ENCODE measurements at regions not wholly inside any gene's neighbourhood (a gene's known extent, or its start where the extent isn't known, plus 50 kb on each side); places are given as distances from the start of the nearest gene placed in this dataset.

DNA sequence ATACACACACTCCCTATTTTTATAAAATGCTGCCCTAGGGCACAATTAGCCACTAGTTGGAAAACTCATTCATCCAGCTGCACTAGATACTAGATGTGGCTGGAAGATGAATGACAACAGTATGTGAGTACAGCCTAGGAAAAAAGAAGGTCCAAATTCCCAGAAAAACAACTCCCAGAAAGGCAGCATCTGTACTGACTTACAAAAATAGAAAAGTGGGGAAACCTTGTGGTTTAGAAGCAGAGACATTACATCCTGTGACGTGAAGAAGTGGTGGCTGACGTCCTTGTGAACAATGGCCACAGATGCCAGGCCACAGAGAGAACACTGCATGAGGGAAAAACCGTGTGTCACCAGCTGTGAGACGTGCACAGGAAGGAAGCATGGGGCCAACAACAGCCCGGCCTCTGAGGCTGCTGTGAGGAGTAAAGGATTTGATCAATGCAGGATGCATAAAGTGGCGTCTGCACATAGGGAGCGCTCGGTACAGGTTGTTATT is 81.2 kb downstream of the SPRY1 start:
- Mint-ChIP-seq H3K9me3 (no peaks in the 10 kb centered on the region), H3K36me3 (ENCODE audit: low read depth) (no peaks in the 10 kb centered on the region), H3K27ac (peak overlapping the region; percentile 78), H3K27me3 (ENCODE audit: low read depth) (no peaks in the 10 kb centered on the region), H3K4me1 (ENCODE audit: low read depth) (peaks cover 49% of the 10 kb centered on the region), H3K4me3 (ENCODE audit: low read depth) (peak overlapping the region; percentile 54)
- intact Hi-C loops (cut with micrococcal nuclease): loop anchor here (1.0 to 10.0 kb wide), 6 partner anchors 12 to 180 kb away; no protein-coding TSS in a partner anchor
- peak; percentile 57 for DNase-seq (ENCODE audit: low spot score)

GRCh38 chr4:123478859-123479345 is 82.3 kb downstream of the SPRY1 start:
- peak overlapping the region; percentile 57 for H3K27ac Mint-ChIP-seq
- peaks cover 49% of the 10 kb centered on the region for H3K4me1 Mint-ChIP-seq (ENCODE audit: low read depth)
- H3K27me3 Mint-ChIP-seq (ENCODE audit: low read depth): no peaks in the 10 kb centered on the region
- no peak for DNase-seq (ENCODE audit: low spot score)
- no peaks in the 10 kb centered on the region for H3K36me3 Mint-ChIP-seq (ENCODE audit: low read depth)
- H3K9me3 Mint-ChIP-seq: no peaks in the 10 kb centered on the region
- intact Hi-C loops (cut with micrococcal nuclease): loop anchor here (1.0 to 10.0 kb wide), 5 partner anchors 10 to 178 kb away; no protein-coding TSS in a partner anchor
- H3K4me3 Mint-ChIP-seq (ENCODE audit: low read depth): peak overlapping the region; percentile 23

DNA sequence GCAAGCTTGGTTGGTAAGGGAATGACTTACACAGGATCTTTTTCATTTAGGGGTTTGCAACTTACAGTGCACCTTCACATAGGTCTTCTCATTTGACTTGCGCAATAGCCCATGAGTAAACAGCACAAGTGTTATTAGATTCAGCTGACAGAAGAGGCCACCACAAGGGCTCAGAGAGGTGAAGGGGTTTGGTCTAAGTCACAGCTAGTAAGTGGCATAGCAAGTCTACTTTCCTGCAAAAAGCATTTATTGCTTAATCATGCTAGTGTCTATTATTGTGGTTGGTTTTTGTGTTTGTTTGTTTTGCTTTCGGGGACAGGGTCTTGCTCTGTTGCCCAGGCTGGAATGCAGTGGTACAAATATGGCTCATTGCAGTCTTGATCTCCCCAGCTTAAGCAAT is 83.3 kb downstream of the SPRY1 start:
- peaks cover 49% of the 10 kb centered on the region for H3K4me1 Mint-ChIP-seq (ENCODE audit: low read depth)
- no peaks in the 10 kb centered on the region for H3K36me3 Mint-ChIP-seq (ENCODE audit: low read depth)
- no peak overlapping the region for H3K4me3 Mint-ChIP-seq (ENCODE audit: low read depth)
- no peak for DNase-seq (ENCODE audit: low spot score)
- H3K27ac Mint-ChIP-seq: no peak overlapping the region
- no peaks in the 10 kb centered on the region for H3K9me3 Mint-ChIP-seq
- no peaks in the 10 kb centered on the region for H3K27me3 Mint-ChIP-seq (ENCODE audit: low read depth)
- intact Hi-C loops (cut with micrococcal nuclease): loop anchor here (2.0 to 10.0 kb wide), 4 partner anchors 45 to 177 kb away; no protein-coding TSS in a partner anchor

GRCh38 chr4:123480706-123481418 is 84.3 kb downstream of the SPRY1 start:
- H3K4me3 Mint-ChIP-seq (ENCODE audit: low read depth): no peak overlapping the region

GRCh38 chr4:123481717-123482116 is 85.1 kb downstream of the SPRY1 start:
- no peak overlapping the region for H3K4me3 Mint-ChIP-seq (ENCODE audit: low read depth)
- no peak for DNase-seq (ENCODE audit: low spot score)
- H3K9me3 Mint-ChIP-seq: no peaks in the 10 kb centered on the region
- no peaks in the 10 kb centered on the region for H3K27me3 Mint-ChIP-seq (ENCODE audit: low read depth)
- intact Hi-C loops (cut with micrococcal nuclease): no loop called here
- no peak overlapping the region for H3K27ac Mint-ChIP-seq
- H3K36me3 Mint-ChIP-seq (ENCODE audit: low read depth): no peaks in the 10 kb centered on the region
- peaks cover 41% of the 10 kb centered on the region for H3K4me1 Mint-ChIP-seq (ENCODE audit: low read depth)

More at GRCh38 chr4:123480706-123481418, 84.3 kb downstream of the SPRY1 start:
- H3K9me3 Mint-ChIP-seq: no peaks in the 10 kb centered on the region
- H3K27ac Mint-ChIP-seq: no peak overlapping the region
- peaks cover 47% of the 10 kb centered on the region for H3K4me1 Mint-ChIP-seq (ENCODE audit: low read depth)
- DNase-seq (ENCODE audit: low spot score): no peak
- intact Hi-C loops (cut with micrococcal nuclease): no loop called here
- H3K27me3 Mint-ChIP-seq (ENCODE audit: low read depth): no peaks in the 10 kb centered on the region
- no peaks in the 10 kb centered on the region for H3K36me3 Mint-ChIP-seq (ENCODE audit: low read depth)

DNA sequence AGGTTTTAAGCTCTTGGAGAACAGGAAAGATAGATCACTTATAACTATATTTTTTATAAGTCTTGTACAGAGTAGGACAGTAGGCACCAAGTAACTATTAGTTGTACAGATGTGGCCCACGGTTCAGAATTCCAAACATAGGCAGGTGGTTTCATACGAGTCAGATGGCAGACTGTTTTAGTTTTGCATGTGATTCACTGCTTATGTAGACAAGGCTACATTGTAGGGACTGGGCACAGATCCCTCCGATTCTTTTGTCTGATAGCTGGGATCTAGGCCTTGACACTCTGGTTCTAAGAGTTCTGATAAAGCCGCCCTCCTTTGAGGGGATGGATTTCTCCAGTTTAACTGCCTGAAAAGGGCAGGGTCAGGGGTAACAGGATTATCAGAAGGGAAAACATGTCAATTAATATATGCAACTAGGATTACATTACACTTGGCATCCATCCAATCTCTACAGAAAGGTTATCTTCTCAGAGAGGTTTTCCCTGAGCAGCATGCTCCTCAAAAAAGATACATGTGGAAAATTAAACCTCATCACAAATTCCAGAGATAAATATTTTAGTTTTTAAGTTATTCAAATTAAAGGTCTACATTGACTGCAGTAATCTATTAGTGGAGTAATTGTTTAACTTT is 87.8 kb downstream of the SPRY1 start:
- Mint-ChIP-seq H3K9me3 (no peaks in the 10 kb centered on the region), H3K27ac (no peak overlapping the region), H3K36me3 (ENCODE audit: low read depth) (no peaks in the 10 kb centered on the region), H3K4me3 (ENCODE audit: low read depth) (no peak overlapping the region), H3K4me1 (ENCODE audit: low read depth) (peaks cover 24% of the 10 kb centered on the region), H3K27me3 (ENCODE audit: low read depth) (no peaks in the 10 kb centered on the region)
- no peak for DNase-seq (ENCODE audit: low spot score)
- intact Hi-C loops (cut with micrococcal nuclease): no loop called here

- no peak for DNase-seq (ENCODE audit: low spot score)
- H3K27me3 Mint-ChIP-seq (ENCODE audit: low read depth): no peaks in the 10 kb centered on the region
- no peak overlapping the region for H3K27ac Mint-ChIP-seq
- H3K36me3 Mint-ChIP-seq (ENCODE audit: low read depth): no peaks in the 10 kb centered on the region
- no peak overlapping the region for H3K4me3 Mint-ChIP-seq (ENCODE audit: low read depth)
- no peaks in the 10 kb centered on the region for H3K9me3 Mint-ChIP-seq
- peaks cover 20% of the 10 kb centered on the region for H3K4me1 Mint-ChIP-seq (ENCODE audit: low read depth)
- intact Hi-C loops (cut with micrococcal nuclease): no loop called here
Observed at GRCh38 chr4:123485601-123486000, 89.0 kb downstream of the SPRY1 start.

GRCh38 chr4:123488916-123489315 is 92.3 kb downstream of the SPRY1 start:
- H3K27me3 Mint-ChIP-seq (ENCODE audit: low read depth): peaks cover 2% of the 10 kb centered on the region
- intact Hi-C loops (cut with micrococcal nuclease): loop anchor here (1.0 to 2.0 kb wide), 6 partner anchors 11 to 91 kb away; no protein-coding TSS in a partner anchor
- H3K36me3 Mint-ChIP-seq (ENCODE audit: low read depth): no peaks in the 10 kb centered on the region
- H3K9me3 Mint-ChIP-seq: no peaks in the 10 kb centered on the region
- H3K27ac Mint-ChIP-seq: peak overlapping the region; percentile 56
- H3K4me1 Mint-ChIP-seq (ENCODE audit: low read depth): peaks cover 10% of the 10 kb centered on the region
- no peak for DNase-seq (ENCODE audit: low spot score)
- H3K4me3 Mint-ChIP-seq (ENCODE audit: low read depth): no peak overlapping the region

- Mint-ChIP-seq H3K4me1 (ENCODE audit: low read depth) (no peaks in the 10 kb centered on the region), H3K4me3 (ENCODE audit: low read depth) (no peak overlapping the region), H3K27ac (no peak overlapping the region), H3K36me3 (ENCODE audit: low read depth) (no peaks in the 10 kb centered on the region), H3K27me3 (ENCODE audit: low read depth) (peaks cover 7% of the 10 kb centered on the region), H3K9me3 (peaks cover 5% of the 10 kb centered on the region)
- intact Hi-C loops (cut with micrococcal nuclease): no loop called here
- no peak for DNase-seq (ENCODE audit: low spot score)
Observed at GRCh38 chr4:123495530-123495929, 98.9 kb downstream of the SPRY1 start.

- intact Hi-C loops (cut with micrococcal nuclease): no loop called here
- Mint-ChIP-seq H3K9me3 (peaks cover 5% of the 10 kb centered on the region), H3K4me1 (ENCODE audit: low read depth) (no peaks in the 10 kb centered on the region), H3K27me3 (ENCODE audit: low read depth) (peaks cover 8% of the 10 kb centered on the region), H3K27ac (no peak overlapping the region), H3K36me3 (ENCODE audit: low read depth) (no peaks in the 10 kb centered on the region), H3K4me3 (ENCODE audit: low read depth) (no peak overlapping the region)
- no peak for DNase-seq (ENCODE audit: low spot score)
Observed at GRCh38 chr4:123496421-123496820, 99.8 kb downstream of the SPRY1 start.

DNA sequence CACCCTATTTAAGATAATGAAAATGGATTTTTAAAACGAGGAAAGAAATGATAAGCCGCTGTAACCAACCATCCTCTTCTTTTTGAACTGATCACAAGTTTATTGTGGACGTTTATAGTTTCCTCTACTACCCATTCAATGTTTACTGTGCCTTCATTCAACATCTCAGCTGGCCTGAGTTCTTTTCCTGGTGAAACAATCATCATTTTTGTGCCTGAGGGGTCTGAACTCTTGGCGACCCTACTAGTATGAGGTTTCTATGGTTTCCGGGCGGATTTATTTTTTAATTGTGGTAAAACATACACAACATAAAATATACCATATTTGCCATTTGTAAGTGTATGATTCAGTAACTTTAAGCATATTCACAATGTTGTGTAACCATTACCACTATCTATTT is 100.7 kb downstream of the SPRY1 start:
- H3K27me3 Mint-ChIP-seq (ENCODE audit: low read depth): peaks cover 15% of the 10 kb centered on the region
- no peak for DNase-seq (ENCODE audit: low spot score)
- H3K27ac Mint-ChIP-seq: no peak overlapping the region
- H3K4me3 Mint-ChIP-seq (ENCODE audit: low read depth): no peak overlapping the region
- H3K4me1 Mint-ChIP-seq (ENCODE audit: low read depth): no peaks in the 10 kb centered on the region
- intact Hi-C loops (cut with micrococcal nuclease): no loop called here
- H3K9me3 Mint-ChIP-seq: peaks cover 5% of the 10 kb centered on the region
- H3K36me3 Mint-ChIP-seq (ENCODE audit: low read depth): no peaks in the 10 kb centered on the region

- Mint-ChIP-seq H3K9me3 (peaks cover 5% of the 10 kb centered on the region), H3K27me3 (ENCODE audit: low read depth) (peaks cover 30% of the 10 kb centered on the region), H3K4me1 (ENCODE audit: low read depth) (peaks cover 12% of the 10 kb centered on the region), H3K4me3 (ENCODE audit: low read depth) (no peak overlapping the region), H3K36me3 (ENCODE audit: low read depth) (no peaks in the 10 kb centered on the region), H3K27ac (no peak overlapping the region)
- intact Hi-C loops (cut with micrococcal nuclease): no loop called here
- DNase-seq (ENCODE audit: low spot score): no peak
Observed at GRCh38 chr4:123501733-123502132, 105.1 kb downstream of the SPRY1 start.

All from activated T-helper 2 cell treated with anti-CD3 and anti-CD28 coated beads, Interferon-gamma antibody, Interleukin-2, Interleukin-4, amounts not matched to agents 10 μg/mL and 5 μg/mL and 100 μg/mL, durations not matched to agents 14 hours and 24 hours and 36 hours (primary cell).